ENCODE measurements at regions not wholly inside any gene's neighbourhood (a gene's known extent, or its start where the extent isn't known, plus 50 kb on each side); places are given as distances from the start of the nearest gene placed in this dataset.

DNA sequence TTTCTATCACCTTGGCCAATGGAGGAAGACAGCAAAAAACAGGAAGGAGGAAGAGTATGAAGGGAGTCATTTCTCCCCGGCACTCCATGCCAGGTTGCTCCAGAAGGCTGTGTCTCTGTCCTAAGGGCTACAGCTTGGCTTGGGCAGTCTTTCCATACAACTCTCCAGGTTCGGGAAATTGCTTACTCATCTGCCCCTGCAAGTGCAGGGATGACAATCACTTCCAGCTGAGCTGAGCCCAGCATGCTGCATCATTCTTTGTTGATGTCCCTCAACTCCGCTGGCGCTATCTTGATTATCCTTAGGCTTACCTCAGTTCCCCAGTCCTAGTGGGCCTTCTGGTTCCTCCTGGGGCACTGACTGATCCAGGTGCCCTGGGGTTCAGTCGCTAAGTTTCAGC is 86.9 kb upstream of the COPS8 start:
- TF ChIP-seq EZH2 (IDR thresholded peaks at IDR 0.05), result no peak
- TF ChIP-seq POLR2AphosphoS5 (IDR thresholded peaks at IDR 0.05; ENCODE audit: borderline replicate concordance, low read depth, low read length), result no peak
